Inflammatory macrophage treated with lipopolysaccharide for 1 hour (primary cell): ENCODE measurements at regions not wholly inside any gene's neighbourhood (a gene's known extent, or its start where the extent isn't known, plus 50 kb on each side); places are given as distances from the start of the nearest gene placed in this dataset.
"Not testable (repeated sequence)": the region's sequence is repeated elsewhere in the genome, so short reads cannot be mapped to it uniquely, and the experiment has no call there.

Experiments
- DNase-seq, 2 donors: peaks; one replicate each; pipeline ENCODE4 v3.0.0-alpha.2; 2020 to 2022

DNA sequence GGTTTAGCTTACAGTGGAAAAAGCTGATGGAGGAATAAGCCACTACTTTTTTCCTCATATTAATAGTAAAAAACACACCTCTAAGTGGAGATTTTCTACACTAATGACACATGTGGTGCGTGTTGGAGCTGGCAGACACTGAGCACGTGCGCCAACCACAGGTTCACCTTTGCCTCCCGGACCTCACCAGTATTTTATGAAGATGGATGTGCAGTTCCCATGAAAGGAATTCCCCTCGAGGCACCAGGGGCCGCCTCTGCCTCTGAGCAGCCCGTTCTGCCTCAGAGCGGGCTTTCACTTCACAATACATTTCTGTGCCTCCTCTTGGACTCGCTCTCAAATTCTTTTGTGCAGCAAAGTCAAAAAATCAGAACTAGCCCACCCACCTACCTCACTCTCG lies 477.5 kb upstream of the ADARB2 start:
- no peak for DNase-seq

GRCh38 chr10:2214092-2214491 lies 476.8 kb upstream of the ADARB2 start:
- DNase-seq, result no peak

DNA sequence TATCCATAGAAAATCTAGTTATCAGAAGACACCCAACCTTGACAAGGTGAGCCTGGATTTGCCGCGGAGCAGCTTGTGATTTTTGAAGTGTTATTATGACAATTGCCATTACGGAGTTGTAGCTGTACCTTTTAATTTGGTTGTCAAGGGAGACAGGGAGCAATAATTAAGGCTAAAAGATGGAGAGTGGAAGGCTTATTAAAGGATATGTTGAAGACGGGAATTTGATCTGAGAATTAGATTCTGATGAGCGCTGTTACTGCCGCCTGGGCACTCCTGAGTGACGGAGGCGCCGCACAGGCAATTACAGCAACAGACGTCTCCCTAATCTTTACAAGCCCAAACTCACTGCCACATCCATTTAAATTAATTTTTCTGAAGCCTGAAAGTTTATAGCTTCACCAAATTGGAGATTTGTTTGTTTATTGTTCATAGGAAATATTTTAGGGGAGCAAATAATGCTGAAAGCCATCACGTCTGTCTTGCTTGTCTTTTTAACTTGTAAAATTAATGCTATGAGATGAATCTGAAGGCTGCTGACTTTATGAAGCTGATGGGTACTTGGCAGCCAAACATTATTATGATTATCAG lies 475.0 kb upstream of the ADARB2 start:
- no peak for DNase-seq

DNA sequence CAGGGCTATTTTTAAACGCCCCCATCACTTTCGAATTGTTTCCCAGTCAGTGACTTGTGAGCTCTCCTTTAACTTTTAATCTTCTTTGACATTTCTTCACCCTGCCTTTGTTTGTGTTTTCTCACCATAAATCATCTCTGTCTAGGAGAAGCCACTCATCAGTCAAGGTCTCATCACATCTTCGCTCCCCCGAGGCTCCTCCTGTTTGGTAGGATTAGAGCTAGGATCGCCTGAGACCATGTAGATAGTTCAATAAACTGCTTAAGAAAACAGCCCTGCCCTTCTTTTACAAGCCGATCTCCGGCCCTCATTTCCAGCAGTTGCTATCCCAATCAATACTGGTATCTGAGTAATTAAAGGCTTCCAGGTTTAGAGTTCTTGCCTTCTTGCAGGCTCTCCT lies 472.8 kb upstream of the ADARB2 start:
- no peak for DNase-seq

GRCh38 chr10:2208106-2208505 lies 470.8 kb upstream of the ADARB2 start:
- no peak for DNase-seq

- DNase-seq, result no peak
Measured at GRCh38 chr10:2207246-2207922, 470.1 kb upstream of the ADARB2 start.

- no peak for DNase-seq
Measured at GRCh38 chr10:2205406-2205805, 468.1 kb upstream of the ADARB2 start.

- no peak for DNase-seq
Measured at GRCh38 chr10:2202401-2202800, 465.1 kb upstream of the ADARB2 start.

- no peak for DNase-seq
Measured at GRCh38 chr10:2201534-2202099, 464.3 kb upstream of the ADARB2 start.

GRCh38 chr10:2197663-2198062 lies 460.3 kb upstream of the ADARB2 start:
- no peak for DNase-seq

DNA sequence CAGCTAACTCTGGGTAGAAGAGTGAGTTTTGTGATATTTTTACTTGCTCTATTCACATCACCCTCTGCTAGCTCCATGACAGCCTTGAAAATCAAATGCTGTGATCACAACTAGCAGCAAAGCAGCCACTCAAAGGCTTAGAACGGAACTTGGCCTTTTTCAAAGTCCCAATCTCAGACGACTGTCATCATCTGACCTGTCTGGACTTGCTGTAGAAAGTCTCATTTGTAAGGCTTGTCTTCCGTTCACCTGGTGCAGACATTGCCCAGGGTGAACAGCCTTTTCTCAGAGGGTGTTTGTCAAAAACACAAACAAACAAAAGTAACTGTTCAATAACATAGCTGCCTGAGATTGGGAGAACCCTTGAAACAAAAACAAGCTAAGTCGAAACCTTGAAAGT lies 458.9 kb upstream of the ADARB2 start:
- no peak for DNase-seq

DNA sequence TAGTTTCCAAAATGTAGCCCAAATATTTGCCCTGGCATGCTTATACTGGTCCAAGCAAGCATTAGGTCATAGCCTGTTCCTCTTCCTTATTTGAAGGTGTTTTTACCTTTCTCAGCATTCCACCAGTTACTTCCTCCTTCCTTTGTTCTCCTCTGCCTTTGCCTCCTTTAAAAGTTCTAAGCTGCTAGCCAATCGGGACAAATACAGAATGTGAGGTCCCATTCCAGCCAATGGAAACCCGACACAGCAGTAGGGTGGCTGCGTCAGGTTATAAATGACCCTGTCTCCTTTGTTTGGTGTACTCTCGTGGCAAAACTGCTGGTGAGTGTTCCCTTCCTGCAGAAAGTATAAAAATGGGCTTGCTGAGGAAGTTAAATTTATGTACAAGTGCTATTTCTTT lies 452.0 kb upstream of the ADARB2 start:
- DNase-seq, result not testable (repeated sequence)

DNA sequence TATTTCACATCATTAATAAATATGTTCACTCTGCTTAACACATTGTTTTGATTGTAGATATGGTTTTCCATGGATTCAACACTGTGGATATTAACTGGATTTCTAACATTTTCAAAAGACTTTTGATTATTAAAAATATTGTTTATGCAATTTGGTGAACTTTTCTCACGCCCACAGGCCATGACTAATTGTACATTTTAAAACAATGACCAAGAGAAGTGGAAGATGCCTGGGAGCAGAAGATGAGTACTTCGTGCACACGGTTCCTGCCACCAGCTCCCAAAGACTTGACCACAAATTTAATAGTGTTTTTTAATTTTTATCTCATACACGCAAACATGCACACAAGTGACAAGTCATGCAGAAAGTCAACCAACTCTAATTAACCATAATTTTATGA lies 451.0 kb upstream of the ADARB2 start:
- no peak for DNase-seq

GRCh38 chr10:2173327-2173726 lies 436.0 kb upstream of the ADARB2 start:
- no peak for DNase-seq

- DNase-seq, result no peak
Measured at GRCh38 chr10:2165771-2166460, 428.6 kb upstream of the ADARB2 start.

- no peak for DNase-seq
Measured at GRCh38 chr10:2150288-2150687, 413.0 kb upstream of the ADARB2 start.

DNA sequence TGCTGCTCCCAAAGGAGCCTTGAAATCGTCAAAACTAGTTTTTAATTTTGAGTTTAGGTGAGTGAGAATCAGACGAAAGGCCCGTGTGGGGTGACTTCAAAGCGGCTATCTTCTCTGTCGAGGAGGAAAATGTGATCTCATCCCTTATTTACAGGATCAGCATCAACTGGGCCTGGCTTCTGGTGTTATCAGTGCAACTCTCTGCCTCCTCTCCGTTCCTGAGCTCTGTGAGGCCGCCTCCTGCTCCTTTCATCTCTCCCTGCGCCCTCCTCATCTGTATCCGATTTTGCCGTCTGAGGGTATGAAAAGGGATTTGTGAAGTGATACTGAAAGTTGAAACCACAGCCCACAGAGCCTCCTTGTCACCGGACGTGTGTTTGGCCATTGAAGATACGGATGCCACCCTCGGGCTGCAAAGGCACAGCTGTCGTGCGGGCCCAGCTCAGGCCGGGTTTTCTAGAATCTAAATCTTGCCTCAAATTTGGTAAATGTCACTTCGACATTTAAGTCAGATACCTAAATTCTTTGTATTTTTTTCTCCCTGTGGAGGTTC lies 408.7 kb upstream of the ADARB2 start:
- DNase-seq, result no peak

DNA sequence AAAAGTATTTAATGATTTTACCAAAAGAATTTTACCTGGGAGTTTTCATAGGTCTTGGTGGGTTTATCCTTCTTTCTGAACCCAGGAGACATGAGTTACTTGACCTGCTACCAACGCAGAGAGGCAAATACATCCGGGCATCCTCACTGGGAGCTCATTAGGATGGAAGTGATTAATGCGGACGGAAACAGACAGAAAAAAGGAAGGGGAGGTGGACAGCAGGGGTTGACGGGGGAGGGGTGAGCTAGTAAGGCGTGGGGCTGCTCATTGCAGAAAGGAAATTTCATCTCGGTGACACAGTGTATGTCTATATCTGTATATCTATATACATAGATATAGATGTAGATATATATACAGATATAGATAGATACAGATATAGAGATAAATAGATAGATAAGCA lies 408.2 kb upstream of the ADARB2 start:
- DNase-seq, result no peak

DNA sequence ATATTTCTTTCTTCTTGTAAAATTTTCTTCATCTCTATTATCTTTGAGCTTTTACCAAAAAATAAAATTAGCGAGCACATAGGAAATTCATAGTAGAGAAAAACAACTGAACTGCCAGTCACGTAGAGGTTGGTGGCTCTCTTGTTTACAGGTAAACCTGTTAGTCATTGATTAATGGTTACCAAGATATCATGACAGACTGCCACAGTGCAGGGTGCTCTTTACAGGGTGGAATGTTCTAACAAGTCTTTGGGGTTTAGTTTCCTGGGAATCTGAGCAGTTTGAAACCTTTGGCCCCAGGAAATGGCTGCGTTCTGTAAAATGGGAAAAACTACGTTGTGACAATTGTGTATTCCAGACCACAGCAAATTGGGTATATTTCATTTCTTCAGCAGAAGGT lies 407.3 kb upstream of the ADARB2 start:
- DNase-seq, result no peak

GRCh38 chr10:2143213-2143835 lies 406.0 kb upstream of the ADARB2 start:
- no peak for DNase-seq

DNA sequence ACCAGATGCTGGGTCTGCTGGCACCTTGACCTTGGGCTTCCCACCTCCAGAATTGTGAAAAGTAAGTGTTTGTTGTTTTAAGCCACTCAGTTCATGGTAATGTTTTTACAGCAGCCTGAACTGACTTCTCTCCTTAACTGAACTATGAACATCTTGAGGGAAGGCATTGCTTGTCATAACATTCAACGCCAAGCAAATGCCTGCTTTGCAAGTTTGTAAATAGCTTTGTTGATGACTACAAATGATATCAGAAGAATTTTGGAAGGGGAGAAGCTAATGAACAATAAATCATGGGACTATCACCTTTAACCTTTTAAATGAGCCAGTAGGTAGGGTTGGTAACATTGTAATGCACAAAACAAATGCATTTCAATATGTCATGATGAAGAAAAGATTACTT lies 402.4 kb upstream of the ADARB2 start:
- DNase-seq, result no peak

GRCh38 chr10:2137549-2138174 lies 400.3 kb upstream of the ADARB2 start:
- no peak for DNase-seq
